ENCODE measurements at regions not wholly inside any gene's neighbourhood (a gene's known extent, or its start where the extent isn't known, plus 50 kb on each side); places are given as distances from the start of the nearest gene placed in this dataset.
"Not testable (repeated sequence)": the region's sequence is repeated elsewhere in the genome, so short reads cannot be mapped to it uniquely, and the experiment has no call there.

DNA sequence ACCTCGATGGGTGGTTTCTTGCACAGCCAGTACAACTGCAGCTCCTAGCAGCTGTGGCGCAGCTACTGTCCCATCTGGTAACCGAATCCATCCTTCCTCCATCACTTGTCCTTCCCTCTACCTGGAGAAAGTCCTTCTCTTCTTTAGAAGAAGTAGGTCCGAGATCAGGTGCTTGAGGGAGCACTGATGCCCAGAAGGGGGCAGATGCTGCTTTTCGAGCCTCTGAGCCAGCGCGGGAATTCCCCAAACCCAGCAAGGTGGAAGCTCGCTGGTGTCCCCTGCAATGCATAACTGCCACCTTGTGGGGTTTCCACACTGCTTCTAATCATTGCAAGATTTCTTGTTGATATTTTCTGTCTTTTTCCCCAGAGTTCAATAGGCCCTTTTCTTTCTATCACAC is 127.4 kb downstream of the ADRA2C start:
- H3K4me3 ChIP-seq, DNase-seq: not testable (repeated sequence)

DNA sequence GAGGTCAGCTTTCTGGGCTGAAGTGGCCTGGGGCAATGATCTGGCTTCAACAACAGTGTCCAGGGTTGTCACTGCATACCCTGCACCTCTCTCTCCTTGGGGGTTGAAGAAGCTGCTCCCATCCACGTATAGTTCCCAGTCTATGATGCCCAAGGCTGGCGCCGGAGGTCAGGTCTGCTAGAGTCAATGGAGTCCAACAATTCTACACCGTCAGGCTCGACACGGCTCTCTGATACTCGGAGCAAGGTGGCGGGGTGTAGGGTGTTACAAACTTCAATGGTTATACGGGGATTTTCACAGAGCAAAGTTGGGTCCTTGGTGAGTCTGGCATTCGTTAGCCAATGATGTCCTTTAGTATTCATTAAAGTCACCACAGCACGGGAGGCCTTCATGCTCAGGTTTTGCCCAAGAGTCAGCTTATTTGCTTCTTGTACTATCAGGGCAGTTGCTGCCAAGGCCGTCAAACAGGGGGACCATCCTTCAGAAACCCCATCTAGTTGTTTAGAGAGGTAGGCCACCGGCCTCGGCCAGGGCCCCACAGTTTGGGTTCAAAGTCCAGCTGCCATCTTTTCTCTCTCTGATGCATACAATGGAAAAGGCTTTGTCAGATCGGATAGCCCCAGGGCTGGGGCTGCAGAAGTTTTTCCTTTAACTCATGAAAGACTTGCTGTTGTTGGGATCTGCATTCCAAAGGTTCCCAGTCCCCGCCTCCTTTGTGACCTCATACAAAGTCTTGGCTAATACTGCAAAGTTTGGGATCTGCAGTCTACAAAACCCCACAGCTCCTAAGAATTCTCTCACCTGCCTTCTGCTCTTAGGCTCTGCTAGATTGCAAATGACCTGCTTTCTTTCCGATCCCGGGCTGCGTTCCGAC is 128.1 kb downstream of the ADRA2C start:
- H3K4me3 ChIP-seq; H3K9me3 ChIP-seq; H3K27me3 ChIP-seq (replicated peaks in 1 of 7); H3K27ac ChIP-seq; H3K36me3 ChIP-seq; DNase-seq; intact Hi-C loops (cut with DNase I; ENCODE audit: low total_unique reads); H3K4me1 ChIP-seq: not testable (repeated sequence)
- WGBS, 5 donors, result 78 to 91% (median 87%) methylated on average over 20 of the region's 20 CpGs

More for the DNA sequence above, 127.4 kb downstream of the ADRA2C start:
- H3K27ac ChIP-seq; intact Hi-C loops (cut with DNase I; ENCODE audit: low total_unique reads); H3K27me3 ChIP-seq (replicated peaks in 1 of 7); H3K4me1 ChIP-seq; H3K9me3 ChIP-seq; H3K36me3 ChIP-seq: not testable (repeated sequence)
- TF ChIP-seq, protein P1, sequence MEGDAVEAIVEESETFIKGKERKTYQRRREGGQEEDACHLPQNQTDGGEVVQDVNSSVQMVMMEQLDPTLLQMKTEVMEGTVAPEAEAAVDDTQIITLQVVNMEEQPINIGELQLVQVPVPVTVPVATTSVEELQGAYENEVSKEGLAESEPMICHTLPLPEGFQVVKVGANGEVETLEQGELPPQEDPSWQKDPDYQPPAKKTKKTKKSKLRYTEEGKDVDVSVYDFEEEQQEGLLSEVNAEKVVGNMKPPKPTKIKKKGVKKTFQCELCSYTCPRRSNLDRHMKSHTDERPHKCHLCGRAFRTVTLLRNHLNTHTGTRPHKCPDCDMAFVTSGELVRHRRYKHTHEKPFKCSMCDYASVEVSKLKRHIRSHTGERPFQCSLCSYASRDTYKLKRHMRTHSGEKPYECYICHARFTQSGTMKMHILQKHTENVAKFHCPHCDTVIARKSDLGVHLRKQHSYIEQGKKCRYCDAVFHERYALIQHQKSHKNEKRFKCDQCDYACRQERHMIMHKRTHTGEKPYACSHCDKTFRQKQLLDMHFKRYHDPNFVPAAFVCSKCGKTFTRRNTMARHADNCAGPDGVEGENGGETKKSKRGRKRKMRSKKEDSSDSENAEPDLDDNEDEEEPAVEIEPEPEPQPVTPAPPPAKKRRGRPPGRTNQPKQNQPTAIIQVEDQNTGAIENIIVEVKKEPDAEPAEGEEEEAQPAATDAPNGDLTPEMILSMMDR (IDR thresholded peaks at IDR 0.05 in 8 of 11, conservative IDR thresholded peaks at IDR 0.05 in 3 of 11), result peak in 3 of 11 experiments; percentile 15 to 43 (median 33)
- 24 to 31% (median 30%) methylated on average over 7 to 8 of the region's 8 CpGs for WGBS, 5 donors

DNA sequence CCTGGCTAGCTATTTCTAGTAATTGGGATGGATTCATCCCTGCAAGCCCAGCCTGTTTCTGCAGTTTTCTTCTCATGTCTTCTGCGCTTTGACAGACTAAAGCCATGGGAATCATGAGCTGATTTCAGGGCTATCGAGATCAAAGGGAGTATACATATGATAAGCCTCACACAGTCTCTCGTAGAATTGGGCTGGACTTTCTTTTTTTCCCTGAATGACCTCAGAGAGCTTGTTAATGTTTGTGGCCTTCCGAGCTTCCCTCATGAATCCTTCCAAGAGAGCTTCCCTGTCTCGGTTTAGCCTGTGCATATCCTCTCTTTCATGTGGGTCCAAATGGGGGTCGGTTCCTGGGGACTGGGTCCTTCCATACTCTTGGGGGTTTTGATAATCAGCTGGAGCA is 130.3 kb downstream of the ADRA2C start:
- H3K36me3 ChIP-seq, result no peaks in the 10 kb centered on the region
- TF ChIP-seq, protein P1 (IDR thresholded peaks at IDR 0.05 in 8 of 11, conservative IDR thresholded peaks at IDR 0.05 in 3 of 11), result no peak
- TF ChIP-seq POLR2A (IDR thresholded peaks at IDR 0.05) (no peak), POLR2AphosphoS5 (IDR thresholded peaks at IDR 0.05) (no peak)
- intact Hi-C loops (cut with DNase I; ENCODE audit: low total_unique reads), result no loop called here
- peaks cover 0 to 6% (median 0%) of the 10 kb centered on the region in 7 donors for H3K27me3 ChIP-seq (replicated peaks in 1 of 7)
- no peaks in the 10 kb centered on the region for H3K4me1 ChIP-seq
- H3K9me3 ChIP-seq, result no peaks in the 10 kb centered on the region
- no peak overlapping the region for H3K27ac ChIP-seq
- DNase-seq, result no peak
- no peak overlapping the region for H3K4me3 ChIP-seq
- 75 to 80% (median 77%) methylated on average over 6 of the region's 6 CpGs for WGBS, 5 donors

DNA sequence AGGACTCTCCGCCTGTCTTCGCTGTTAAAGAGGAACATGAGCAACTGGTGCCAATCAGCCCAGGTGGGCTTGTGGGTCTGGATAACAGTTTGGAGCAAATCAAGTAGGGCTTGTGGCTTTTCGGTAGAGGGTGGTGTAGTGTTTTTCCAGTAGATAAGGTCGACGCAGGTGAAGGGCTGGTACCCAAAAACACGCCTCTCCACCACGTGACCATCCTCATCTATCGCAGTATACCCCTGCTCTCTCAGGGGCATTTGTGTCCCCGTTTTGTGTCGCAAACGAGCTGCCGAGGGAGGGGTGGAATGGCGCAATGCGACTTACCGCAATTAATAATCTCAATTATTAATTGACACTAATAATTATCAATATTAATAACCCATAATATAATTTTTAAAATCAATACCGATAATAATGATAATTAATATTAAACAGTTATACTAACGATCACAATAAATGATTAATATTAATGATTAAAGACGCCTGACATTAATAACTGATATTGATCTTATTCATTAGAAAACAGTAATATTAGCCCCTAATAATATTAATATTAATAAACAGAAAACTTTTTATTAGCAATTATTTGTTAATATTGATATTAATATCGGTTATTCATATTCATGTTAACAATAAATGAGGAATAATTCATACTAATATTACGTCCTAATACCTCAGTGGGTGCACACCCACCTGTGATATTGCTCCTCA is 130.8 kb downstream of the ADRA2C start:
- 88 to 94% (median 90%) methylated on average over 20 of the region's 20 CpGs for WGBS, 5 donors
- H3K36me3 ChIP-seq; H3K9me3 ChIP-seq; intact Hi-C loops (cut with DNase I; ENCODE audit: low total_unique reads); H3K27me3 ChIP-seq (replicated peaks in 1 of 7); H3K27ac ChIP-seq; H3K4me1 ChIP-seq; DNase-seq; H3K4me3 ChIP-seq: not testable (repeated sequence)

DNA sequence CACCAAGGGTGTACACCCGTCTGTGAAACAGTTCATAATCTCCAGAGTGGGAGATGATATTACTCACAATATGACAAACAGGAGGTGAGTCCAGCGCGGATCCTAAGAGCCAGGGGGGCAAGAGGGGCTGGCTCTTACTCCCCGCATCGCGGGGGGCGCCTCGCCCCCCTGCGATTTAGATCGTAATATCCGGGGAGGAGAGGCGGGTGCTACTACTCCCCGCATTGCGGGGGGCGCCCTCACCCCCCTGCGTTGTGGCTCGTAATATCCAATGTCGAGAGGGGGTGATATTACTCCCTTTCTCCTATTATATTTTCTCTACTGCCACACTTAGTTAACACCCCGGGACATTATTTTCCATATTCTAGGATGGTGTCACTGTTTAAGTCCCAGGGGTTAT is 131.9 kb downstream of the ADRA2C start:
- 81 to 87% (median 85%) methylated on average over 7 to 19 of the region's 19 CpGs for WGBS, 5 donors
- no peak overlapping the region for H3K27ac ChIP-seq
- H3K4me3 ChIP-seq, result no peak overlapping the region
- no peaks in the 10 kb centered on the region for H3K9me3 ChIP-seq
- DNase-seq, result no peak
- intact Hi-C loops (cut with DNase I; ENCODE audit: low total_unique reads), result no loop called here
- no peaks in the 10 kb centered on the region for H3K27me3 ChIP-seq (replicated peaks in 1 of 7)
- no peaks in the 10 kb centered on the region for H3K36me3 ChIP-seq
- no peaks in the 10 kb centered on the region for H3K4me1 ChIP-seq
- TF ChIP-seq POLR2A (IDR thresholded peaks at IDR 0.05) (no peak), POLR2AphosphoS5 (IDR thresholded peaks at IDR 0.05) (no peak)
- TF ChIP-seq, protein P1 (IDR thresholded peaks at IDR 0.05 in 8 of 11, conservative IDR thresholded peaks at IDR 0.05 in 3 of 11), result no peak

DNA sequence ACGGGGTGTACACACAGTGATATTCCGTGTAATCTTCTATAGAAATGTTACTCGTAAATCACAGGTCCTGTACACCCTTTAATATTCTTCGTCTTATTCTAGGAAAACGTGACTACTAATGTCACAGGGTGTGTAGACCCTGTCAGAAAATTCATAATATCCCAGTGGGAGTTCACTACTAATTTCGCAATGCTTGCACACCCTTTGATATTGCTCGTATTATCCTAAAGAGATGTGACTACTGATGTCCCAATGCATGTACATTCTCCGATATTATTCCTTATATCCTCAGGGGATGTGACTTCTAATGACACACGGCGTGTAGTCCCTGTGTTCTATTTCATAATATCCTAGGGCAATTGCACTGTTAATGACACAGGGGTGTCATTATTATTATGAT is 132.7 kb downstream of the ADRA2C start:
- intact Hi-C loops (cut with DNase I; ENCODE audit: low total_unique reads); H3K4me3 ChIP-seq; DNase-seq; H3K9me3 ChIP-seq; H3K4me1 ChIP-seq; H3K27me3 ChIP-seq (replicated peaks in 1 of 7); H3K36me3 ChIP-seq; H3K27ac ChIP-seq: not testable (repeated sequence)
- 84 to 92% (median 87%) methylated on average over 10 of the region's 10 CpGs for WGBS, 5 donors

DNA sequence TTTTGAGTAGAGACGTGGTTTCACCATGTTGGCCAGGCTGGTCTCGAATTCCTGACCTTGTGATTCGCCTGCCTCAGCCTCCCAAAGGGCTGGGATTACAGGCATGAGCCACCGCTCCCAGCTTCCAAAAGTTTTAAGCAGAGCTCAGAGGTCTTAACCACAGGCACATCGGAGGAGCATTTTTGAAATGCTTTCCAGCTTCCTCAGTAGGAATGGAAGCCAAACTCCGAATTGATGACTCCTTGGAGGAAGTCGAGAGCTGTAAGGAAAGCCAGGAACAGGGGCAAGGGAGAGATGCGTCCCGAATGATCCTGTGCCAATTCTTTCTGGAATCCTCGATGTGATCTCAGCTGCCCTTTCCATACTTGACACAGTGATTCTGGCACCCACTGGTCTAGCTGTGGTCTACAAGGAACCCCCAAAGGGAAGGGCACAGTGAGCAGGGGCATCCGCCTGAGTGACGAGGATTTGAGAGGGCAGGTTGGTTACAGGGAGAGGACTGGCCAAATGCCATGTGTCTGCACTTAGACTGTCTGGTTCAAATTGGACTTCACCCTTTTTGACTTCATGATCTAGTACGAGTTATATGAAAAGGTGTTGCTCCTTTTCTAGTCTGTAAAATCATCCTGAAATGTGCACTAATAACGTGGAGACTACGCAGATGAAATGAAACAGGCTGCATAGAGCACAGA is 138.2 kb downstream of the ADRA2C start:
- 60 to 75% (median 72%) methylated on average over 12 to 15 of the region's 15 CpGs for WGBS, 5 donors
- intact Hi-C loops (cut with DNase I; ENCODE audit: low total_unique reads); DNase-seq; H3K36me3 ChIP-seq; H3K4me3 ChIP-seq; H3K4me1 ChIP-seq; H3K9me3 ChIP-seq: not testable (repeated sequence)
- Histone ChIP-seq H3K27me3 (replicated peaks in 1 of 7) (peaks cover 0 to 16% (median 0%) of the 10 kb centered on the region in 7 donors), H3K27ac (peak overlapping the region in 1 of 8 donors; percentile 59)

Data from spleen (tissue), 11 donors.